ENCODE measurements at regions not wholly inside any gene's neighbourhood (a gene's known extent, or its start where the extent isn't known, plus 50 kb on each side); places are given as distances from the start of the nearest gene placed in this dataset.

GRCh38 chr5:163205645-163206044, 231.8 kb upstream of the CCNG1 start:
- CTCF ChIA-PET: no interaction called here
- BruUV-seq (replicated peaks): no TSS peak

GRCh38 chr5:163221581-163221980, 215.8 kb upstream of the CCNG1 start:
- H3K27ac ChIP-seq (ENCODE audit: low read length): no peak overlapping the region
- POLR2A ChIA-PET: no interaction called here
- H3K4me1 ChIP-seq (ENCODE audit: control insufficient read depth, insufficient read depth, low read length): no peaks in the 10 kb centered on the region
- H3K9me3 ChIP-seq (ENCODE audit: control insufficient read depth, insufficient read depth, low read depth, low read length): no peaks in the 10 kb centered on the region
- H3K27me3 ChIP-seq (ENCODE audit: control insufficient read depth, insufficient read depth, low read length): no peaks in the 10 kb centered on the region
- no TSS peak for BruUV-seq (replicated peaks)
- DNase-seq (ENCODE audit: low read depth, low spot score): no peak
- TF ChIP-seq POLR2AphosphoS5 (IDR thresholded peaks at IDR 0.05; ENCODE audit: low read depth, low read length) (no peak), SIN3A (IDR thresholded peaks at IDR 0.05; ENCODE audit: borderline replicate concordance, insufficient read depth, low read depth, low read length) (no peak), REST (IDR thresholded peaks at IDR 0.05; ENCODE audit: insufficient read depth in 1 of 2, low read depth in 2 of 2, low read length in 1 of 2) (no peak), TCF7L2 (IDR thresholded peaks at IDR 0.05; ENCODE audit: low read depth, low read length) (no peak)
- TF ChIP-seq, protein P1, sequence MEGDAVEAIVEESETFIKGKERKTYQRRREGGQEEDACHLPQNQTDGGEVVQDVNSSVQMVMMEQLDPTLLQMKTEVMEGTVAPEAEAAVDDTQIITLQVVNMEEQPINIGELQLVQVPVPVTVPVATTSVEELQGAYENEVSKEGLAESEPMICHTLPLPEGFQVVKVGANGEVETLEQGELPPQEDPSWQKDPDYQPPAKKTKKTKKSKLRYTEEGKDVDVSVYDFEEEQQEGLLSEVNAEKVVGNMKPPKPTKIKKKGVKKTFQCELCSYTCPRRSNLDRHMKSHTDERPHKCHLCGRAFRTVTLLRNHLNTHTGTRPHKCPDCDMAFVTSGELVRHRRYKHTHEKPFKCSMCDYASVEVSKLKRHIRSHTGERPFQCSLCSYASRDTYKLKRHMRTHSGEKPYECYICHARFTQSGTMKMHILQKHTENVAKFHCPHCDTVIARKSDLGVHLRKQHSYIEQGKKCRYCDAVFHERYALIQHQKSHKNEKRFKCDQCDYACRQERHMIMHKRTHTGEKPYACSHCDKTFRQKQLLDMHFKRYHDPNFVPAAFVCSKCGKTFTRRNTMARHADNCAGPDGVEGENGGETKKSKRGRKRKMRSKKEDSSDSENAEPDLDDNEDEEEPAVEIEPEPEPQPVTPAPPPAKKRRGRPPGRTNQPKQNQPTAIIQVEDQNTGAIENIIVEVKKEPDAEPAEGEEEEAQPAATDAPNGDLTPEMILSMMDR (IDR thresholded peaks at IDR 0.05): no peak
- CTCF ChIA-PET: no interaction called here
- intact Hi-C loops (cut with micrococcal nuclease; ENCODE audit: unreplicated experiment) (no loop called here), in situ Hi-C loops (cut with HindIII; ENCODE audit: low pct_unique_long_range_greater_than_20kb, low sequenced_read_pairs) (no loop called here)
- no peaks in the 10 kb centered on the region for H3K36me3 ChIP-seq (ENCODE audit: control insufficient read depth, insufficient read depth, low read length)
- no peak for ATAC-seq
- no peak overlapping the region for H3K4me3 ChIP-seq (ENCODE audit: low read depth in 2 of 2, low read length in 2 of 2)

More at GRCh38 chr5:163205645-163206044, 231.8 kb upstream of the CCNG1 start:
- intact Hi-C loops (cut with micrococcal nuclease; ENCODE audit: unreplicated experiment) (no loop called here), in situ Hi-C loops (cut with HindIII; ENCODE audit: low pct_unique_long_range_greater_than_20kb, low sequenced_read_pairs) (no loop called here)
- TF ChIP-seq TCF7L2 (IDR thresholded peaks at IDR 0.05; ENCODE audit: low read depth, low read length): no peak
- TF ChIP-seq REST (IDR thresholded peaks at IDR 0.05; ENCODE audit: insufficient read depth in 1 of 2, low read depth in 2 of 2, low read length in 1 of 2): no peak
- no peak for TF ChIP-seq SIN3A (IDR thresholded peaks at IDR 0.05; ENCODE audit: borderline replicate concordance, insufficient read depth, low read depth, low read length)
- TF ChIP-seq, protein P1 (IDR thresholded peaks at IDR 0.05): no peak
- TF ChIP-seq POLR2AphosphoS5 (IDR thresholded peaks at IDR 0.05; ENCODE audit: low read depth, low read length): no peak
- no peaks in the 10 kb centered on the region for H3K27me3 ChIP-seq (ENCODE audit: control insufficient read depth, insufficient read depth, low read length)
- POLR2A ChIA-PET: no interaction called here
- no peak overlapping the region for H3K27ac ChIP-seq (ENCODE audit: low read length)
- DNase-seq (ENCODE audit: low read depth, low spot score): no peak
- no peaks in the 10 kb centered on the region for H3K36me3 ChIP-seq (ENCODE audit: control insufficient read depth, insufficient read depth, low read length)
- no peak for ATAC-seq
- H3K9me3 ChIP-seq (ENCODE audit: control insufficient read depth, insufficient read depth, low read depth, low read length): no peaks in the 10 kb centered on the region
- no peak overlapping the region for H3K4me3 ChIP-seq (ENCODE audit: low read depth in 2 of 2, low read length in 2 of 2)
- no peaks in the 10 kb centered on the region for H3K4me1 ChIP-seq (ENCODE audit: control insufficient read depth, insufficient read depth, low read length)

Data from Panc1 (cell line).